RWPE1 (cell line): ENCODE measurements at regions not wholly inside any gene's neighbourhood (a gene's known extent, or its start where the extent isn't known, plus 50 kb on each side); places are given as distances from the start of the nearest gene placed in this dataset.

Experiments used
- CTCF ChIA-PET: fragments of 350-600 bp; sonication (Branson Sonifier 250); formaldehyde crosslinking; extraction: SDS; loops from one replicate; lab custom pipeline; 2021; lab: Yijun Ruan, JAX
- POLR2A ChIA-PET: fragments of 400-600 bp; formaldehyde crosslinking; extraction: SDS; loops from one replicate; lab custom pipeline; 2020; ENCODE audit warnings: antibody characterized with exemption; ENCODE audit not compliant: low non-redundant PET; lab: Yijun Ruan, JAX
- DNase-seq: peaks from one replicate; pipeline ENCODE4 v3.0.0; 2012; ENCODE audit warnings: low spot score
- H3K27ac ChIP-seq: fragments of 450-650 bp; 2 replicates; pipeline ENCODE4 v1.5.1; 2017
- CTCF ChIP-seq: fragments of 450-650 bp; conservative IDR thresholded peaks from 2 replicates; pipeline ENCODE4 v1.5.1; 2017; ENCODE audit warnings: low read depth, mild to moderate bottlenecking

GRCh38 chr16:74033441-74033995 lies 263.1 kb upstream of the PSMD7 start:
- ChIA-PET POLR2A (no interaction called here), CTCF (interaction anchor here (0.6 to 0.7 kb wide), 2 partner anchors 62 to 487 kb away, joined by 3 read pairs; no protein-coding TSS in a partner anchor)
- no peak for DNase-seq
- H3K27ac ChIP-seq, result no peak overlapping the region
- no peak for TF ChIP-seq CTCF

DNA sequence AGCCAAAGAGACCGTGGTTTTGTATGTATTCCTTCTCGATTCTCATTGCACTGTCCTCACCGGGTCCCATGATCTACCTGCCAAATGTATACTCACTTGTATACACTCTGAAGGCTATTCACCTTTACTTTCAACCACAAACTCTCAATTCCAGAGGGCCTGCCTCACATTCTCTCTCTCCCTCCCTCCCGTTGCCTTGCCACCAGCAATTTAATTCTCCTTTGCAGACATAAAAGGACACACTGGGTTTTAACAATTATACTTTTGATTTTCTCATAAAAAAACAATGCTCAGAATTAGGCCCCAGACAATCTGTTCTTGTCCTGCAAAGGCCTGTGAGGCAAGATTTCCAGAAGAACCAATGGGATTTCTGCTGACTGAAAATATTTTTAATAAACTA lies 265.1 kb upstream of the PSMD7 start:
- DNase-seq, result no peak
- H3K27ac ChIP-seq, result no peak overlapping the region
- CTCF ChIA-PET, result no interaction called here
- no peak for TF ChIP-seq CTCF
- POLR2A ChIA-PET, result no interaction called here

DNA sequence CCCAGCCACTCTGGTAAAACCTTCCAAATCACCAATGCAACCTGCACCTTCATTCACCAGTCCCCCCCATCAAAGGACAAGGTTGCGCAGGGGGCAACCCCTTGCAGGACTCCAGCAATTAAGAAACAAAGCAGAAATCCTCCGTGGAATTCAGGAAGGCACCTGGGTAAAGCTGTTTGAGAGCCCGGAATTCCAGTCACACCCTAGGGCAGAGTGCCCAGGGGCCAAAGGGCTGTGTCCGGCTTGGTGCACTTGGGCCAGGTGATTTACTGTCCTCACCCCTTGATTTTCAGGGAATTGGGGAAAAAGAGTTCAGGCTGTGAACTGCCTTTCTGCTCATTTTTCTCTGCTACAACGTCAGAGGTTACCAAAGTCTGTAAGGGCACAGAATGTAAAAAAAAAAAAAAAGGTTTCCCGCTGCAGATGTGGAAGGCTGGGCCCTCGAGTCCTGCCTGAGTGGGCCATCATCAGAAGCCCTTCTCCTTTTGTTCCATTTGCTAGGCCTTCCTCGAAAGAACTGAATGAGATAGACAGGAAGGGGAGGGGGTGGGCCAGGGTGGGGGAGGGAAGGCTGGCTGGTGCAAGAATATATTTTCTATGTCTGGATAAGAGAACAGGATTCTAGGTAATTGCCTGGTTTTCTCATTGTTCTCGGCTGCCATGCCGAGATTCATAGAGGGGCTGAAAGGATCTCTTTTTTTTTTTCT lies 266.5 kb upstream of the PSMD7 start:
- no peak for DNase-seq
- no peak for TF ChIP-seq CTCF
- no peak overlapping the region for H3K27ac ChIP-seq
- POLR2A ChIA-PET, result no interaction called here
- CTCF ChIA-PET, result interaction anchor here (0.6 kb wide), 1 partner anchor 45 kb away, joined by 5 read pairs; no protein-coding TSS in a partner anchor

- POLR2A ChIA-PET, result no interaction called here
- CTCF ChIA-PET, result no interaction called here
- no peak for DNase-seq
- no peak overlapping the region for H3K27ac ChIP-seq
- TF ChIP-seq CTCF, result no peak
Measured at GRCh38 chr16:74029115-74029792, 267.4 kb upstream of the PSMD7 start.

DNA sequence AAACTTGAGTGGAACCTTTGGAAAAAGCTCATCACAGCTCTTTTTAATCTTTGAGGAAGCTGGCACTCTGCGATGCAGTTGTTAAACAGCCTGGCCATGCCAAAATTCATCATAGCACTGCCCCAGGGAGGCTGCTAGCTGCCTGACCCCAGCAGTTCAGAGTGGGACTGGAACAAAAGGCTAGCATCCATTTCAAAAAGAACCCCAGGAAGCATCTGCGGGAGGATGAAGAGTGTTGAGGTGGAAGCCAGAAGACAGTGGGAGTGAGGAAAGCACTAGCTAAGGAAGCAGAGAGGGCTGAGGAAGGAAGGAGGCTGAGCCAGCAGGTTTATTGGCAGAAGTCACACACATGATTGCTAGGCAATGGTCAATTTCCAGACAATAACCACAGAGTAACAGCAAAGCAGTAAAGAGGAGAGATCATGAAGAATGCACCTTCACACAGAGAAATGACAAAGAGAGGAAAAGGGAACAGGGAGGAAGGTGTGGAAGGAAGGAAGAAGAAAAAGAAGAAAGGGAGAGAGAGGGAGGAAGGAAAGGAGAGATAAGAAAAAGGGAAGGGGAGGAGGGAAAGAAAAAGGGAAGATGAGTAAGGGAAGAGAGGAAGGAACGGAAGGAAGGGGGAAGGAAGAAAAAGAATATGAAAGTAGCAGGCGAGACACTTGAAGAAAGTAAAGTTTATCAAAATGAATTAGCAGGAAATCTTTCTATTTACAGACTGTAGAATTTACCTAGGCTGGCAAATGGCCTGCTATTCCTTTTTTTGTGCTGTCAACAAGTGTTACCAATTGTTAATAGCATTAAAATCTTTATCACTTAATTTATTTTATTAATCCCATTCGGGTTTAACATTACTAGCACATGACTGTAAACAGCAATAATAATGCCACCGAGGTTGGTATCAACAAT lies 270.0 kb upstream of the PSMD7 start:
- H3K27ac ChIP-seq, result no peak overlapping the region
- ChIA-PET POLR2A (no interaction called here), CTCF (interaction anchor here (0.6 to 0.7 kb wide), 2 partner anchors 148 to 159 kb away, joined by 3 to 4 read pairs; no protein-coding TSS in a partner anchor)
- TF ChIP-seq CTCF, result no peak
- DNase-seq, result no peak

DNA sequence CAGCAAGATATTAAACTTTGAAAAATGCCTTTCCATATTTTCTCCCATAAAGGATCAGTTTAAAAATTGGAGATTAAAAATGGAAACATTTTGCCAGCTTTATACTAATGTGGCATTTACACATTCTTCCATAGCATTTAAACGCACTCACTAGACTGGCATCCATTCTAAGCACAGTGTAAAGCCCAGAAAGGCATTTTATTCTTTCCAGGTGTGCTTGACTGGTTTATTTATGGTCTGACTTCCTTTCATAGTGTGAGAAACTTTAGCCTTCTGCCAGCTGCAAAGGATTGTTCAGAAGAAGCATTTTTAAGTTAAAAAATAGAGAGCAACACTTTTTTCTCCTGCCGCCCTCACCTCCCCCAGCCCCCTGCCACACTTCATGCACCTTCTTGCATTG lies 271.7 kb upstream of the PSMD7 start:
- no peak for DNase-seq
- CTCF ChIA-PET, result no interaction called here

More for the DNA sequence above, 271.7 kb upstream of the PSMD7 start:
- H3K27ac ChIP-seq, result no peak overlapping the region
- no peak for TF ChIP-seq CTCF
- POLR2A ChIA-PET, result no interaction called here
